PC-3 (cell line): ENCODE measurements at regions not wholly inside any gene's neighbourhood (a gene's known extent, or its start where the extent isn't known, plus 50 kb on each side); places are given as distances from the start of the nearest gene placed in this dataset.

Experiments used
- ATAC-seq: fragments of 200-7000 bp; cut with Tn5 transposase; 2 replicates; pipeline ENCODE4 v1.9.1; 2020; ENCODE audit warnings: mild to moderate bottlenecking, moderate library complexity
- BruUV-seq: library from RNA; stranded (reverse); fragments of 400-500 nt; replicated peaks from 2 replicates; lab custom pipeline; 2021; lab: Mats Ljungman, UMichigan
- CTCF ChIA-PET: fragments of 300-600 bp; sonication (Branson Sonifier 250); formaldehyde crosslinking; loops from one replicate; lab custom pipeline; 2022; ENCODE audit warnings: antibody characterized with exemption; lab: Charles Lee
- POLR2A ChIA-PET: fragments of 300-600 bp; sonication (Branson Sonifier 250); formaldehyde crosslinking; loops from one replicate; lab custom pipeline; 2022; ENCODE audit warnings: antibody characterized with exemption; ENCODE audit not compliant: unreplicated experiment; lab: Charles Lee
- DNase-seq: peaks from one replicate; pipeline ENCODE4 v3.0.0-alpha.2; 2015
- H2AFZ ChIP-seq: fragments of 300-600 bp; sonication (generic); 2 replicates; pipeline ENCODE4 v1.6.0; 2016; ENCODE audit warnings: antibody characterized with exemption, low read length
- H3F3A ChIP-seq: fragments of 300-600 bp; sonication (generic); one replicate; pipeline ENCODE4 v1.6.0; 2017; ENCODE audit warnings: antibody characterized with exemption, low read length, control low read depth, mild to moderate bottlenecking; ENCODE audit not compliant: unreplicated experiment
- H3K27ac ChIP-seq: fragments of 300-600 bp; sonication (generic); 2 replicates; pipeline ENCODE4 v1.5.1; 2016; ENCODE audit warnings: mild to moderate bottlenecking, low read length
- H3K27me3 ChIP-seq: fragments of 300-600 bp; sonication (generic); 2 replicates; pipeline ENCODE4 v1.6.1; 2016; ENCODE audit warnings: low read length, mixed read lengths
- H3K36me3 ChIP-seq: fragments of 300-600 bp; sonication (generic); 2 replicates; pipeline ENCODE4 v1.6.1; 2016; ENCODE audit warnings: low read depth, mixed run types, low read length, mixed read lengths
- H3K4me1 ChIP-seq: fragments of 300-600 bp; sonication (generic); 2 replicates; pipeline ENCODE4 v1.5.1; 2016; ENCODE audit warnings: low read length; ENCODE audit not compliant: insufficient read depth
- H3K4me2 ChIP-seq: fragments of 300-600 bp; sonication (generic); 2 replicates; pipeline ENCODE4 v1.6.0; 2016; ENCODE audit warnings: low read length
- H3K4me3 ChIP-seq: fragments of 300-600 bp; sonication (generic); 2 replicates; pipeline ENCODE4 v1.5.1; 2016; ENCODE audit warnings: mild to moderate bottlenecking, low read length, mixed read lengths
- H3K79me2 ChIP-seq: fragments of 300-600 bp; sonication (generic); 2 replicates; pipeline ENCODE4 v1.6.1; 2017; ENCODE audit warnings: low read length, mixed read lengths
- H3K9ac ChIP-seq: fragments of 300-600 bp; sonication (generic); 2 replicates; pipeline ENCODE4 v1.6.0; 2016; ENCODE audit warnings: mild to moderate bottlenecking, low read length
- H3K9me2 ChIP-seq: fragments of 300-600 bp; sonication (generic); replicated peaks from 2 replicates; pipeline ENCODE4 v1.6.1; 2016; ENCODE audit warnings: mixed run types, low read length, mixed read lengths
- H3K9me3 ChIP-seq: fragments of 300-600 bp; sonication (generic); 2 replicates; pipeline ENCODE4 v1.6.1; 2016; ENCODE audit warnings: low read length, mixed read lengths
- H4K20me1 ChIP-seq: fragments of 300-600 bp; sonication (generic); 2 replicates; pipeline ENCODE4 v1.6.1; 2016; ENCODE audit warnings: low read length, mixed read lengths
- EZH2 ChIP-seq: fragments of 300-600 bp; sonication (generic); IDR thresholded peaks from one replicate; pipeline ENCODE4 v1.6.1; 2017; ENCODE audit warnings: antibody characterized with exemption, mild to moderate bottlenecking, low read length; ENCODE audit not compliant: unreplicated experiment
- EZH2phosphoT487 ChIP-seq: fragments of 300-600 bp; sonication (generic); IDR thresholded peaks from 2 replicates; pipeline ENCODE4 v1.6.1; 2018; ENCODE audit warnings: mild to moderate bottlenecking, antibody characterized with exemption, low read length, borderline replicate concordance
- intact Hi-C: fragments of 100-400 bp; cut with micrococcal nuclease; formaldehyde crosslinking; loops from 2 replicates; pipeline ENCODE4 v1.9.0; 2023
- TF ChIP-seq, protein P1 (sequence below): fragments of 300-600 bp; sonication (generic); conservative IDR thresholded peaks from 2 replicates; pipeline ENCODE4 v1.5.1; 2017; ENCODE audit warnings: antibody characterized with exemption, low read depth, mild to moderate bottlenecking, low read length

GRCh38 chr6:87975561-87975960, 72.1 kb upstream of the SPACA1 start:
- peaks cover 15% of the 10 kb centered on the region for H3K27me3 ChIP-seq
- no peak overlapping the region for H2AFZ ChIP-seq
- H4K20me1 ChIP-seq: no peaks in the 10 kb centered on the region
- POLR2A ChIA-PET: no interaction called here
- CTCF ChIA-PET: no interaction called here
- H3K4me3 ChIP-seq: no peak overlapping the region
- H3K79me2 ChIP-seq: no peaks in the 10 kb centered on the region
- TF ChIP-seq, protein P1, sequence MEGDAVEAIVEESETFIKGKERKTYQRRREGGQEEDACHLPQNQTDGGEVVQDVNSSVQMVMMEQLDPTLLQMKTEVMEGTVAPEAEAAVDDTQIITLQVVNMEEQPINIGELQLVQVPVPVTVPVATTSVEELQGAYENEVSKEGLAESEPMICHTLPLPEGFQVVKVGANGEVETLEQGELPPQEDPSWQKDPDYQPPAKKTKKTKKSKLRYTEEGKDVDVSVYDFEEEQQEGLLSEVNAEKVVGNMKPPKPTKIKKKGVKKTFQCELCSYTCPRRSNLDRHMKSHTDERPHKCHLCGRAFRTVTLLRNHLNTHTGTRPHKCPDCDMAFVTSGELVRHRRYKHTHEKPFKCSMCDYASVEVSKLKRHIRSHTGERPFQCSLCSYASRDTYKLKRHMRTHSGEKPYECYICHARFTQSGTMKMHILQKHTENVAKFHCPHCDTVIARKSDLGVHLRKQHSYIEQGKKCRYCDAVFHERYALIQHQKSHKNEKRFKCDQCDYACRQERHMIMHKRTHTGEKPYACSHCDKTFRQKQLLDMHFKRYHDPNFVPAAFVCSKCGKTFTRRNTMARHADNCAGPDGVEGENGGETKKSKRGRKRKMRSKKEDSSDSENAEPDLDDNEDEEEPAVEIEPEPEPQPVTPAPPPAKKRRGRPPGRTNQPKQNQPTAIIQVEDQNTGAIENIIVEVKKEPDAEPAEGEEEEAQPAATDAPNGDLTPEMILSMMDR: no peak
- TF ChIP-seq EZH2phosphoT487 (no peak), EZH2 (no peak)
- no peak overlapping the region for H3K9ac ChIP-seq
- DNase-seq (no peak), ATAC-seq (no peak)
- H3K36me3 ChIP-seq: no peaks in the 10 kb centered on the region
- no peaks in the 10 kb centered on the region for H3K9me2 ChIP-seq
- no peak overlapping the region for H3K27ac ChIP-seq
- intact Hi-C loops: no loop called here
- no peaks in the 10 kb centered on the region for H3K4me1 ChIP-seq
- H3K9me3 ChIP-seq: no peaks in the 10 kb centered on the region
- no peaks in the 10 kb centered on the region for H3F3A ChIP-seq
- BruUV-seq: no TSS peak
- H3K4me2 ChIP-seq: no peak overlapping the region

GRCh38 chr6:87972279-87972678, 75.4 kb upstream of the SPACA1 start:
- no TSS peak for BruUV-seq
- ChIA-PET POLR2A (no interaction called here), CTCF (no interaction called here)
- no peak for DNase-seq
- intact Hi-C loops: no loop called here
- TF ChIP-seq, protein P1: no peak
- TF ChIP-seq EZH2 (no peak), EZH2phosphoT487 (no peak)
- no peak for ATAC-seq
- H3K79me2 ChIP-seq: no peaks in the 10 kb centered on the region
- no peak overlapping the region for H3K27ac ChIP-seq
- H3K9me2 ChIP-seq: no peaks in the 10 kb centered on the region
- H3K4me3 ChIP-seq: no peak overlapping the region
- H3K36me3 ChIP-seq: no peaks in the 10 kb centered on the region
- no peak overlapping the region for H3K9ac ChIP-seq
- no peaks in the 10 kb centered on the region for H3K9me3 ChIP-seq
- H3F3A ChIP-seq: no peaks in the 10 kb centered on the region
- no peak overlapping the region for H3K4me2 ChIP-seq
- H3K27me3 ChIP-seq: peaks cover 38% of the 10 kb centered on the region
- H3K4me1 ChIP-seq: no peaks in the 10 kb centered on the region
- no peaks in the 10 kb centered on the region for H4K20me1 ChIP-seq
- H2AFZ ChIP-seq: no peak overlapping the region

DNA sequence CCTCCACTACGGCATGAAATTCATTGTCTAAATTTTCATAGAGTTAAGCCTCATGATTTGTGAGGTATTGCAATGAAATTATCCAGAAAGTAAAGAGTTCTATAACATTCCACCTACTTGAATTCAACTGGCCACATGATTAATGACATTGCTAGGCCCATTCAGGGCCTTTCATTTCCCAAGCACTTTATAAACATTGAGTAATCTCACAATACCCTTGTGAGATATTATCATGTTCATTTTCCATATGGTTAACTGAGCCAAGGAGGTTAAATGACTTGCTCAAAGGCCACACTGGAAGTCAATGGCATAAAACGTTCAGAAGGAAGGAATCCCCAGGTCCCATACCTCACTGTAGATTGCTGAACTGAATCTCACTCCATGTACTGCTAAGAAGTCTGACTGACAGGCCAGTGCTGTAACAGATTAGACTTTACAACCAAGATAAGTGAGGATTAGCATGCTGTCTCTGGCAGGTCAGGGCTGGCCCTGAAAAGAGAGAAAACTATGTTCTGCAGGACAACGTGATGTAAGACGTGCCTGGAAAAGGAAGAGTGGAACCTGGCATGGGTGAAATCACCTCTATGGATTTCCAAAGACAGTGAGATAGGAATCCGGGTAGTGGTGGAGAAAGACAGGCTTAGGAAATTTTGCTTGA, 75.9 kb upstream of the SPACA1 start:
- Histone ChIP-seq H3K4me3 (no peak overlapping the region), H4K20me1 (no peaks in the 10 kb centered on the region), H3F3A (no peaks in the 10 kb centered on the region), H3K27ac (no peak overlapping the region), H3K9me2 (no peaks in the 10 kb centered on the region), H2AFZ (no peak overlapping the region), H3K36me3 (no peaks in the 10 kb centered on the region), H3K27me3 (peaks cover 37% of the 10 kb centered on the region), H3K9me3 (no peaks in the 10 kb centered on the region), H3K4me2 (no peak overlapping the region), H3K9ac (no peak overlapping the region), H3K79me2 (no peaks in the 10 kb centered on the region), H3K4me1 (no peaks in the 10 kb centered on the region)
- intact Hi-C loops: no loop called here
- BruUV-seq: no TSS peak
- CTCF ChIA-PET: no interaction called here
- ATAC-seq (no peak), DNase-seq (no peak)
- POLR2A ChIA-PET: no interaction called here
- TF ChIP-seq EZH2 (no peak), EZH2phosphoT487 (no peak)
- TF ChIP-seq, protein P1: no peak
